IPS DF 19.7 (cell line): ENCODE measurements at regions not wholly inside any gene's neighbourhood (a gene's known extent, or its start where the extent isn't known, plus 50 kb on each side); places are given as distances from the start of the nearest gene placed in this dataset.
"Not testable (repeated sequence)": the region's sequence is repeated elsewhere in the genome, so short reads cannot be mapped to it uniquely, and the experiment has no call there.

Source experiments
- DNase-seq: peaks from one replicate; pipeline ENCODE4 v3.0.0-alpha.2; 2013; ENCODE audit warnings: low read depth, low spot score

- no peak for DNase-seq
These were observed 85.0 kb upstream of the KIF5B start for GRCh38 chr10:32141018-32141807.

DNA sequence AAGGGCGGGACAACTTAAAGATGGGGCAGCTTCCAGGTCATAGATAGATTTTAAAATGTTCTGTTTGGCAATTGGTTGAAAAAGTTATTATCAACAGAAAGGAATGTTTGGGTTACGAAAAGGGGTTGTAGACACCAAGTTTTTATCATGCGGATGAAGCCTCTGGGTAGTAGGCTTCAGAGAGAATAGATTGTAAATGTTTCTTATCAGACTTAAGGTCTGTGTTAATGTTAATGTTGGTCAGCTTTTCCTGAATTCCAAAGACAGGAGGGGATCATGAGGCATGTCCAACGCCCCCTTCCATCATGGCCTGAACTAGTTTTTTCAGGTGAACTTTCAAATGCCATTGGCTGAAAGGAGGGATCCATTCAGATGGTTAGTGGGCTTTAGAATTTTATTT, 84.2 kb upstream of the KIF5B start:
- DNase-seq = no peak

- peak; percentile 90 for DNase-seq
These were observed 83.2 kb upstream of the KIF5B start for GRCh38 chr10:32139223-32140073.

DNA sequence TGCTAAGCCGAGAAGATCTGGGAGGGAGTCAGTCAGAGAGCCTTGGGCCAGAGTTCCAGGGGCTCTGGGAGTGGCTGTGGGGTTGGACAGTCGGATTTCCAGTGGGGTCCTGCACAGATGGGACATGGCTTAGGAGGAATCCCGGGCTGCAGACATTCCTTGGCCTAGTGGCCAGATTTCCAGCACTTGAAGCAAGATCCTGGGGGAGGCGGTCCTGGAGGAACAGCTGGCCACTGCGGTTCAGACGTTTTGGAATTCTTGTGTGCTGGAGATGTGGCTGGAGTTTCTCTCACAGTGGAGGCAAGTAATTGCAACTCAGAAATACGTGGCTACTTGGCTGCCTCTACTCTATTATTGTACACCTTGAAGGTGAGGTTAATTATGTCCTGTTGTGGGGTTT, 80.7 kb upstream of the KIF5B start:
- not testable (repeated sequence) for DNase-seq

DNA sequence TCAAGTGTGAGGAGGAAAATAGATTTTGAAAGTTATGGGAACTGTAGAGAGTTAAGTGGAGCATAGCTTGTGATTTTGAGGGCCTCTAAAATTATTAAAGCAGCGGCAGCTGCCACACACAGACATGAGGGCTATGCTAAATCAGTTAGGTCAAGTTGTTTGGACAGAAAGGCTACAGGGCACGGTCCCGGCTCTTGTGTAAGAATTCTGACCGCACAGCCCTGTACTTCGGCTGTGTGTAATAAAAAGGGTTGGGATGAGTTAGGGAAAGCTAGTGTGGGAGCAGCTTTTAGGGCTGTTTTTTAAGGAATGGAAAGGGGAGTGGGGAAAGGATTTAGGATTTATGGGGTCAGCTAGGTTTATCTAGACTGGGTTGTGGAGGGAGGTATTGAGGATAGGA, 79.6 kb upstream of the KIF5B start:
- DNase-seq = not testable (repeated sequence)

DNA sequence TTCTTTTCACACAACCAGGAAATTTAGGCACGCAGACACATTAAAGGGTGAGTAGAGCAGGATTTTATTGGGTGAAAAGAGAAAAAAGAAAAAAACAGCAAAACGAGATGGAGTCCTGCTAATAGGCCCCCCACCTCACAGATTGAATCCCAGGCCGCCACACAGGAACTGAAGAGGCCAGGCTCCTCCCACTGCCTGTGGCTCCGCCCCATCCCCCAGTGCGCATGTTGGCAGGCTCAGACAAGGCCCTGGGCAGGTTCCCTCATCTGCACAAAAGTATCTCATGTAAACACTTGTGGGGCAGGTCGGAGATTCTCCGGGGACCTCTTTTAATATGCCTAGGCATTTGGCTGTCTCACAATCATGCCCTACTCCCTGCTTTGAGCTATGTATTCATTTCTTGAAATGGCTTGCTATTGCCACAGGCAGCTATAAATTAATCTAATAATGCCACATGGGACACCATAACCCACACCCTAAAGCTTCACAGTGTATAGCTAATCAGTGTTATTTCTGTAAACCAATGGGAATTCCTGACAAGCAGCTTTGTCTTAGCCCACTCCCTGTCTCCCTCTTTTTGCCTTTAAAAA, 76.2 kb upstream of the KIF5B start:
- DNase-seq = no peak

DNA sequence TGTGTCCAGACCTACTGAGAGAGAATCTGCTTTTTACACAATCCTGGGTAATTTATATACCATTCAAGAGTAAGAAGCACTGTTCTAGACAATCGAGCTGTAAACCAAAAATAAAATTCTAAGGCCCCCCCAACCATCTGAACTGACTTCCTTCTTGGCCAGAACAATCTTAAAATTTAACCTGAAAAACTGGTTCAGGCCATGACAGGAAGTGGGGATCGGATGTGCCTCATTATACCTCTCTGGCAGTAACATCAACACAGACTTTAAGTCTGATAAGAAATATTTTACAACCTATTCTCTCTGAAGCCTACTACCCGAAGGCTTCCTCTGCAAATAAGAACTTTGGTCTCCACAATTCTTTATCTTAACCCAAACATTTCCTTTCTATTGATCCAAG, 75.2 kb upstream of the KIF5B start:
- DNase-seq = no peak

DNA sequence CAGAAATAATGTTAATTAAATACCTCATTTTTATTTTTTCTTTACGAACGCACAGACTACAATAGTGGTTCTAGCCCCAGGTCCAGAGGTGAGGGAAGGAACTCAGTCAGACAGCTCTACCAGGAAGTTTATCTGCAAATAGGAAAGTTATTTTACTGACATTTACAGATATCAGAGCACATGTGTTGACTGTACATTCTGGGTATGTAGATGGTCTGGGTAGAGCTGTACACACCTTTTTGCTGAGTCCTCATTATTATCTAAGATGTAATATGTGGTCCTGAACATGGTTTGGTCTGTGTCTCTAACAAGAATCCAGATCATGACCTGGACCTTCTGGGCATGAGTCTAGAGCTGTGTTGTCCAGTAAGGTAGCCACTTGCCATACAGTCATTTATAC, 74.6 kb upstream of the KIF5B start:
- no peak for DNase-seq

DNA sequence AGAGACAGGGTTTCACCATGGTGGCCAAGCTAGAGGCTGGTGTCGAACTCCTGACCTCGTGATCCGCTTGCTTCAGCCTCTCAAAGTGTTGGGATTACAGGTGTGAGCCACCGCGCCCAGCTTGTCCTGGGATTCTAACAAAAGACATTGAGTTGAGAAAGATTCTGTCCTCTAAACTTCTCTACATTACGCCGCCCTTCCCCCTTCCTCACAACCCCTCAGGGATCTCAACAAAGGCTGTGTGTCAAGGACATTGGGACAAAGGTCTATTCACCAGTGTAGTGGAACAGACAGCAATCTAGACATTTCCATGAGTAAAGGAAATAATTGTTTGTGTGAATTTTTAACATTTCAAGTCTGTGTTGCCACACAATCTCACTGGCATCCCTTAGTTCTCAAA, 68.8 kb upstream of the KIF5B start:
- no peak for DNase-seq

DNA sequence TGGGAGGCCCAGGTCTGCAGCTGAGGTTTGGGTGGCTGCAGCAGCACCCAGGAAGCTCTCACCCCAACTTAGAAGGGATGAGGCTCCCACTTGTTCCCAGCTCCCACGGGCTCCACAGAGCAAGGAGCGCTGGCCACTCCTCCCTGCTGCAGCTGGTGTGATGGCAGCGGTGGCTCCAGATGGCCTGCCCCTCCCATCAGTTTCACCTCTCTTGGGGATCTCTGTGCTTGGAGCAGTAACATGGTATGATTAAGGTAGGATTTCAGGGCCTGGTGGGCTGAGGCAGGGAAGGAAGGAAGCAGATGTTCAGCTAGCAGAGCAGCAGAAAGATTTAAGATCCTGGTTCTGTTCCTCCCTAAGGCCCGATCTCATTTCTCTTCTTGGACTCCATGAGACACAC, 66.8 kb upstream of the KIF5B start:
- DNase-seq = no peak

GRCh38 chr10:32121648-32122047, 65.4 kb upstream of the KIF5B start:
- DNase-seq = no peak

GRCh38 chr10:32120147-32120546, 63.9 kb upstream of the KIF5B start:
- no peak for DNase-seq

GRCh38 chr10:32114508-32114907, 58.3 kb upstream of the KIF5B start:
- DNase-seq = no peak

- DNase-seq = no peak
These were observed 55.8 kb upstream of the KIF5B start for GRCh38 chr10:32112055-32112454.

- DNase-seq = no peak
These were observed 55.4 kb upstream of the KIF5B start for GRCh38 chr10:32111585-32111984.

DNA sequence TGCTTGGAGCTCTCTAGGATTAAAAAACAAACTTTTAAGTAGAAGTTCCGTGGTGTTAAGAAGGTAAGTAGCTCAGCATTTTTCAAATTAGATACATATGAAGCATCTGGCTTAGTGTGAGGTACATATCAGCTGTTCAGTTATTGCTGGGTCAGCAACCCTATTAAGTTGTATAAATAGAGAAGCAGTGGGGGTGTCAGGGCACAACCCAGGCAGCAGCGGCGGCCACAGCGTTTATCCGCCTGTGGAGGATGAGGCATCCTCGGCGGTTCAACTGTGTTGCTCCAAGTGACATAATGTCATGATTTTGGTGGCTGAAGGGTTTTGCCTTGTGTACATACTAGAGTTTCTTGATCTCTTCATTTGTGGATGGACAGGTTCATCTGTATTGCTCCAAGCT, 54.6 kb upstream of the KIF5B start:
- DNase-seq = no peak

- no peak for DNase-seq
These were observed 53.4 kb upstream of the KIF5B start for GRCh38 chr10:32109603-32110002.
